Neural cell (in vitro differentiated cells): ENCODE measurements at regions not wholly inside any gene's neighbourhood (a gene's known extent, or its start where the extent isn't known, plus 50 kb on each side); places are given as distances from the start of the nearest gene placed in this dataset.

Experiments
- H2AFZ ChIP-seq: fragments of 200-600, 300-800 bp; sonication (generic), shearing (Covaris generic); 2 replicates; pipeline ENCODE4 v1.6.0; 2014; ENCODE audit warnings: low read depth, mild to moderate bottlenecking, antibody characterized with exemption, low read length, moderate library complexity
- H3F3A ChIP-seq: fragments of 200-600 bp; shearing (Covaris generic); 2 replicates; pipeline ENCODE4 v1.6.1; 2016; ENCODE audit warnings: mild to moderate bottlenecking, moderate library complexity, mixed read lengths, antibody characterized with exemption, low read length; ENCODE audit not compliant: insufficient read depth, poor library complexity, severe bottlenecking
- H3K27ac ChIP-seq: fragments of 200-600, 300-800 bp; sonication (generic), shearing (Covaris generic); 2 replicates; pipeline ENCODE4 v1.5.1; 2014; ENCODE audit warnings: mild to moderate bottlenecking, low read length, moderate library complexity
- H3K27me3 ChIP-seq: fragments of 300-800, 200-600 bp; sonication (generic), shearing (Covaris generic); 2 replicates; pipeline ENCODE4 v1.6.0; 2014; ENCODE audit warnings: mild to moderate bottlenecking, low read depth, low read length, moderate library complexity; ENCODE audit not compliant: insufficient read depth
- H3K36me3 ChIP-seq: fragments of 300-800, 200-600 bp; sonication (generic), shearing (Covaris generic); 2 replicates; pipeline ENCODE4 v1.5.1; 2014; ENCODE audit warnings: mild to moderate bottlenecking, antibody characterized with exemption, low read length, moderate library complexity; ENCODE audit not compliant: insufficient read depth
- H3K4me2 ChIP-seq: fragments of 300-800, 200-600 bp; sonication (generic), shearing (Covaris generic); 2 replicates; pipeline ENCODE4 v1.6.0; 2014; ENCODE audit warnings: mild to moderate bottlenecking, low read length
- H3K4me3 ChIP-seq: fragments of 300-800, 200-600 bp; sonication (generic), shearing (Covaris generic); 2 replicates; pipeline ENCODE4 v1.5.1; 2014; ENCODE audit warnings: mild to moderate bottlenecking, low read length, moderate library complexity
- H3K79me2 ChIP-seq: fragments of 200-600 bp; shearing (Covaris generic); replicated peaks from 2 replicates; pipeline ENCODE4 v1.6.0; 2014; ENCODE audit warnings: mild to moderate bottlenecking, low read length, moderate library complexity; ENCODE audit not compliant: insufficient read depth
- H3K9ac ChIP-seq: fragments of 300-800, 200-600 bp; sonication (generic), shearing (Covaris generic); 2 replicates; pipeline ENCODE4 v1.6.1; 2016; ENCODE audit warnings: mild to moderate bottlenecking, low read length, mixed read lengths
- H3K9me2 ChIP-seq: fragments of 200-600 bp; shearing (Covaris generic); 2 replicates; pipeline ENCODE4 v1.6.1; 2016; ENCODE audit warnings: mild to moderate bottlenecking, low read length, mixed read lengths; ENCODE audit not compliant: insufficient read depth
- H3K9me3 ChIP-seq: fragments of 200-600, 300-800 bp; sonication (generic), shearing (Covaris generic); 2 replicates; pipeline ENCODE4 v1.6.1; 2016; ENCODE audit warnings: mild to moderate bottlenecking, mixed run types, low read length, moderate library complexity, mixed read lengths
- H4K20me1 ChIP-seq: fragments of 200-600 bp; shearing (Covaris generic); 2 replicates; pipeline ENCODE4 v1.6.1; 2016; ENCODE audit warnings: mild to moderate bottlenecking, mixed run types; ENCODE audit not compliant: insufficient read depth
- EP300 ChIP-seq: fragments of 450-650 bp; conservative IDR thresholded peaks from 2 replicates; pipeline ENCODE4 v1.6.1; 2014; ENCODE audit warnings: antibody characterized with exemption, mild to moderate bottlenecking, moderate library complexity; ENCODE audit not compliant: poor library complexity, severe bottlenecking
- EZH2 ChIP-seq: fragments of 200-600, 300-800 bp; shearing (Covaris generic), sonication (generic); IDR thresholded peaks from 2 replicates; pipeline ENCODE4 v1.6.1; 2014; ENCODE audit warnings: antibody characterized with exemption, low read length, borderline replicate concordance, mild to moderate bottlenecking; ENCODE audit not compliant: insufficient read depth, poor library complexity, severe bottlenecking
- MXI1 ChIP-seq: fragments of 450-650 bp; conservative IDR thresholded peaks from 2 replicates; pipeline ENCODE4 v1.6.1; 2014; ENCODE audit warnings: antibody characterized with exemption, mild to moderate bottlenecking; ENCODE audit not compliant: poor library complexity, severe bottlenecking
- POLR2AphosphoS5 ChIP-seq: IDR thresholded peaks from 2 replicates; pipeline ENCODE4 v1.6.1; 2012
- RAD21 ChIP-seq: fragments of 450-650 bp; conservative IDR thresholded peaks from 2 replicates; pipeline ENCODE4 v1.6.1; 2014; ENCODE audit warnings: antibody characterized with exemption, mild to moderate bottlenecking, moderate library complexity
- SMC3 ChIP-seq: fragments of 450-650 bp; conservative IDR thresholded peaks from 2 replicates; pipeline ENCODE4 v1.6.1; 2014; ENCODE audit warnings: antibody characterized with exemption, mild to moderate bottlenecking, moderate library complexity; ENCODE audit not compliant: poor library complexity
- TAF1 ChIP-seq: IDR thresholded peaks from 2 replicates; pipeline ENCODE4 v1.6.1; 2012; ENCODE audit warnings: low read depth
- TF ChIP-seq, protein P1 (sequence below): IDR thresholded peaks from 2 replicates; pipeline ENCODE4 v1.6.1; 2012; ENCODE audit warnings: borderline replicate concordance
- TF ChIP-seq, protein P2 (sequence below): fragments of 450-650 bp; IDR thresholded peaks from 2 replicates; pipeline ENCODE4 v1.5.1; 2014; ENCODE audit warnings: antibody characterized with exemption, mild to moderate bottlenecking, moderate library complexity; ENCODE audit not compliant: poor library complexity, severe bottlenecking

DNA sequence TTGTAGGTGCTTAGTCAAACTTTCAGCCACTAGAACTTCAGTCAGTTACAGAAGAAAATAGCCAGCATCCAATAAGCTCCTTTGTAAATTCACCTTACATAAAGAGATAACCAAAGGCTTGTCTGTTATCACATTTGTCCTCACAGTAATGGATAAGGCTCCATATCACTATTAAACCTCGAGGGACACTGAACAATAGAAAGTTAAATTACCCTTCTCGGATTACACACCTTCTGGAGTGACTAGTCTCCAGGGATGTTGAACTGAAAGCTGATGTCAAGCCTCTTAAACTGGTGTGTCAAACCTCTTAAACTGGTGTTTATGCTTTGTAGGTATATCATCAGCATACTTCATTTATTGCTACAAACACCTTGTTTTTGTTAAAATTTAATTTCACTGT is 639.0 kb downstream of the CENPC start:
- Histone ChIP-seq H3K27me3 (no peaks in the 10 kb centered on the region), H3K4me3 (no peak overlapping the region), H3K79me2 (no peaks in the 10 kb centered on the region), H3K9ac (no peak overlapping the region), H3K9me2 (no peaks in the 10 kb centered on the region), H4K20me1 (no peaks in the 10 kb centered on the region), H3F3A (no peaks in the 10 kb centered on the region), H3K9me3 (no peaks in the 10 kb centered on the region), H2AFZ (no peak overlapping the region), H3K4me2 (no peak overlapping the region), H3K36me3 (no peaks in the 10 kb centered on the region), H3K27ac (no peak overlapping the region)
- TF ChIP-seq RAD21 (no peak), SMC3 (no peak), EP300 (peak; percentile 64), MXI1 (no peak), EZH2 (no peak), TAF1 (no peak), POLR2AphosphoS5 (peak; percentile 44)
- TF ChIP-seq, protein P1, sequence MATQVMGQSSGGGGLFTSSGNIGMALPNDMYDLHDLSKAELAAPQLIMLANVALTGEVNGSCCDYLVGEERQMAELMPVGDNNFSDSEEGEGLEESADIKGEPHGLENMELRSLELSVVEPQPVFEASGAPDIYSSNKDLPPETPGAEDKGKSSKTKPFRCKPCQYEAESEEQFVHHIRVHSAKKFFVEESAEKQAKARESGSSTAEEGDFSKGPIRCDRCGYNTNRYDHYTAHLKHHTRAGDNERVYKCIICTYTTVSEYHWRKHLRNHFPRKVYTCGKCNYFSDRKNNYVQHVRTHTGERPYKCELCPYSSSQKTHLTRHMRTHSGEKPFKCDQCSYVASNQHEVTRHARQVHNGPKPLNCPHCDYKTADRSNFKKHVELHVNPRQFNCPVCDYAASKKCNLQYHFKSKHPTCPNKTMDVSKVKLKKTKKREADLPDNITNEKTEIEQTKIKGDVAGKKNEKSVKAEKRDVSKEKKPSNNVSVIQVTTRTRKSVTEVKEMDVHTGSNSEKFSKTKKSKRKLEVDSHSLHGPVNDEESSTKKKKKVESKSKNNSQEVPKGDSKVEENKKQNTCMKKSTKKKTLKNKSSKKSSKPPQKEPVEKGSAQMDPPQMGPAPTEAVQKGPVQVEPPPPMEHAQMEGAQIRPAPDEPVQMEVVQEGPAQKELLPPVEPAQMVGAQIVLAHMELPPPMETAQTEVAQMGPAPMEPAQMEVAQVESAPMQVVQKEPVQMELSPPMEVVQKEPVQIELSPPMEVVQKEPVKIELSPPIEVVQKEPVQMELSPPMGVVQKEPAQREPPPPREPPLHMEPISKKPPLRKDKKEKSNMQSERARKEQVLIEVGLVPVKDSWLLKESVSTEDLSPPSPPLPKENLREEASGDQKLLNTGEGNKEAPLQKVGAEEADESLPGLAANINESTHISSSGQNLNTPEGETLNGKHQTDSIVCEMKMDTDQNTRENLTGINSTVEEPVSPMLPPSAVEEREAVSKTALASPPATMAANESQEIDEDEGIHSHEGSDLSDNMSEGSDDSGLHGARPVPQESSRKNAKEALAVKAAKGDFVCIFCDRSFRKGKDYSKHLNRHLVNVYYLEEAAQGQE: no peak
- TF ChIP-seq, protein P2, sequence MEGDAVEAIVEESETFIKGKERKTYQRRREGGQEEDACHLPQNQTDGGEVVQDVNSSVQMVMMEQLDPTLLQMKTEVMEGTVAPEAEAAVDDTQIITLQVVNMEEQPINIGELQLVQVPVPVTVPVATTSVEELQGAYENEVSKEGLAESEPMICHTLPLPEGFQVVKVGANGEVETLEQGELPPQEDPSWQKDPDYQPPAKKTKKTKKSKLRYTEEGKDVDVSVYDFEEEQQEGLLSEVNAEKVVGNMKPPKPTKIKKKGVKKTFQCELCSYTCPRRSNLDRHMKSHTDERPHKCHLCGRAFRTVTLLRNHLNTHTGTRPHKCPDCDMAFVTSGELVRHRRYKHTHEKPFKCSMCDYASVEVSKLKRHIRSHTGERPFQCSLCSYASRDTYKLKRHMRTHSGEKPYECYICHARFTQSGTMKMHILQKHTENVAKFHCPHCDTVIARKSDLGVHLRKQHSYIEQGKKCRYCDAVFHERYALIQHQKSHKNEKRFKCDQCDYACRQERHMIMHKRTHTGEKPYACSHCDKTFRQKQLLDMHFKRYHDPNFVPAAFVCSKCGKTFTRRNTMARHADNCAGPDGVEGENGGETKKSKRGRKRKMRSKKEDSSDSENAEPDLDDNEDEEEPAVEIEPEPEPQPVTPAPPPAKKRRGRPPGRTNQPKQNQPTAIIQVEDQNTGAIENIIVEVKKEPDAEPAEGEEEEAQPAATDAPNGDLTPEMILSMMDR: no peak

DNA sequence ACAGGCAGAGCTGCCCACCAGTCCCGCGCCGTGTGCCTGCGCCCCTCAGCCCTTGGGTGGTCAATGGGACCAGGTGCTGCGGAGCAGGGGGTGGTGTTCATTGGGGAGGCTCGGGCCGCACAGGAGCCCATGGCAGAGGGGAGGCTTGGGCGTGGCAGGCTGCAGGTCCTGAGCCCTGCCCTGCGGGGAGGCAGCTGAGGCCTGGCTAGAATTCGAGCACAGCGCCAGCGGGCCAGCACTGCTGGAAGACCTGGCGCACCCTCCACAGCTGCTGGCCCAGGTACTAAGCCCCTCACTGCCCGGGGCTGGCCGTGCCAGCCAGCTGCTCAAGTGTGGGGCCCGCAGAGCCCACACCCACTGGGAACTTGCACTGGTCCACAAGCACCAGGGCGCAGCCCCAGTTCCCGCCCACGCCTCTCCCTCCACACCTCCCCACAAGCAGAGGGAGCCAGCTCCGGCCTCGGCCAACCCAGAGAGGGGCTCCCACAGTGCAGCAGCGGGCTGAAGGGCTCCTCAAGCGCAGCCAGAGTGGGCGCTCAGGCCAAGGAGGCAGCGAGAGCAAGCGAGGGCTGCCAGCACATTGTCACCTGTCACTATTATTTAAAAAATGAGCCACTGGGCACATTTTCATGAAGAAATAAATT is 645.8 kb downstream of the CENPC start:
- no peak overlapping the region for H2AFZ ChIP-seq
- no peak overlapping the region for H3K4me3 ChIP-seq

More for the DNA sequence above, 645.8 kb downstream of the CENPC start:
- Histone ChIP-seq H3K36me3 (no peaks in the 10 kb centered on the region), H3K9me2 (no peaks in the 10 kb centered on the region), H3K27me3 (no peaks in the 10 kb centered on the region), H3F3A (no peaks in the 10 kb centered on the region), H3K4me2 (no peak overlapping the region), H3K27ac (no peak overlapping the region), H3K79me2 (no peaks in the 10 kb centered on the region), H3K9me3 (no peaks in the 10 kb centered on the region), H3K9ac (no peak overlapping the region), H4K20me1 (no peaks in the 10 kb centered on the region)
- TF ChIP-seq RAD21 (no peak), SMC3 (no peak), POLR2AphosphoS5 (no peak), EP300 (no peak), TAF1 (no peak), EZH2 (no peak)
- TF ChIP-seq, protein P1: no peak
- TF ChIP-seq, protein P2: no peak
